Astrocyte of the cerebellum (primary cell): ENCODE measurements at regions not wholly inside any gene's neighbourhood (a gene's known extent, or its start where the extent isn't known, plus 50 kb on each side); places are given as distances from the start of the nearest gene placed in this dataset.

Experiments
- DNase-seq: peaks from one replicate; pipeline ENCODE4 v3.0.0-alpha.2; 2011; ENCODE audit warnings: low read depth
- H3K4me3 ChIP-seq: 2 replicates; pipeline ENCODE4 v1.5.1; 2011; ENCODE audit warnings: mild to moderate bottlenecking, low read depth, low read length, moderate library complexity
- CTCF ChIP-seq: IDR thresholded peaks from 2 replicates; pipeline ENCODE4 v1.5.1; 2012; ENCODE audit warnings: low read length, low read depth, moderate library complexity, mild to moderate bottlenecking; ENCODE audit errors: missing control alignments
- in situ Hi-C: cut with HindIII; loops from 2 replicates; pipeline ENCODE4 v1.10.0; 2017; ENCODE audit warnings: low sequenced_read_pairs

DNA sequence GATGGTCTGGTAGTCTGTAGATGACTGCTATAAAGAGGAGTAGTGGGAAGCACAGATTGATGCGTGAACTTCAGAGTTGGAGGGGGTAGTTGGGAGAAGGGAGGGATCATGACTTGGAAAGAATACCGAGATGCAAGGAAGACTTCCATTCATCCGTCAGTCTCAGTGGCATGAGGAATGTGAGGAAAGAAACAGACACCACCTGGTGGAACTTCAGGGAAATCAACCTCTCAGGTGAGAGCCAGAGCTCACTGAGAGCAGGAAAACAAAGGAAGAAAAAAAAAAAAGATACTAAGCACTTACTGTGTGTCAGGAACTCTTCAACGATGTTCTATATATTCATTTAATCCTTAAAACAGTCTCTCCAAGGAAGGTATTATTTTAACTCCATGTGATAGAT lies 172.4 kb downstream of the OXSM start:
- in situ Hi-C loops, result no loop called here
- no peak for TF ChIP-seq CTCF
- H3K4me3 ChIP-seq, result no peak overlapping the region
- DNase-seq, result no peak

DNA sequence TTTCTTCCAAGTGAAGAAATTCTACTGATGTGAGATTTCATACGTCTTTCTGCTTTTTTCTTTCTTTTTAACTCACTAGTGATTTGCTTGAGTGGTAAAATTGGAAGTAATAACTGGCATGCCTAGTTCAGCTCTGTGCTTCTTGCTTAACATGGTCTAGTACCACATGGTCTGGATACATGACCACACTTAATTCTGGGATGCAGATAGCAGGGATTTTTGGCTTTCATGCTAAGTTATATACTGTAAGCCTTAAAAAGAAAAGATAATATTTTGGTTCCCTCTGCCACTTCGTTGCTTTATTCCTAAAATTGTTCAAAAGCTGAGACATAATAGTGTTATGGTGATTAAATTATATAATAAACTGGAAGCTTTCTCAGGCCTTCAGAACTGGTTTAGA lies 174.3 kb downstream of the OXSM start:
- no peak for DNase-seq
- in situ Hi-C loops, result no loop called here
- TF ChIP-seq CTCF, result no peak
- H3K4me3 ChIP-seq, result no peak overlapping the region

DNA sequence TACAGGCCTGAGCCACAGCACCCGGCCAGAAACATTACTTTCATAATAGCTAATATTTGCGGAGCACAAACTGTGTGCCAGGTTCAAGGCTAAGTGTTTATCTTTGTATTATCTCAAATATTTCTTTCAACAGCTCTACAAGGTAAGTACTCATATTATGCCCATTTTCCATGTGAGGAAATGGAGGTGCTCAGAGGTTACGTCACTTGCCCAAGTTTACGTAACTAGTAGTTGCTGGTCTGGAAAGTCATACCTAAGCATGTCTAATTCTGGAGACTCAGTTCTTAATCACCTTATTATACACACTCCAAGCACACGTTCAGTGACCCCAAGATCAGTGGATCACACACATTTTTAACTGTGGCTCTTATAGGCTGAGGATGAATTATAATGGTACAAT lies 177.5 kb downstream of the OXSM start:
- H3K4me3 ChIP-seq, result no peak overlapping the region
- DNase-seq, result no peak
- TF ChIP-seq CTCF, result no peak
- in situ Hi-C loops, result no loop called here

DNA sequence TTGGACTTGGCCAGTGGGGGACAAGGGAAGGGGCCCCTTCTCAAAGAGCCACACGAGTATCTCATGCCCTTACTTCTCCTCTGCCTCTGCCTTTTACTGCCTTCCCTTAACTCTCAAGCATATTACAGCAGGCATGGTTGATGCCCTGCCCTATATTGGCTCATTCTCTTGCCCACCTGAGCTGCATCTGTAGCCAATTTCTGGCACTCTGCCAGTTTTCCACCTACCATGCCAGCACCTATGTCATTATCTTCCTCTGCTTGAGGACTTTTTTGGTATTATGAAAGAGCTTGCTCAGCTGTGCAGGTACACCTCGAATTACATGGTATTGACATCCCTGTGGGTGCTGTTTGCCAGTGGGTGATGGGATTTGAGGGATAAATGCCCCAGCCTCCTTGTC lies 181.8 kb downstream of the OXSM start:
- no peak for DNase-seq
- no peak overlapping the region for H3K4me3 ChIP-seq
- TF ChIP-seq CTCF, result no peak
- in situ Hi-C loops, result no loop called here

DNA sequence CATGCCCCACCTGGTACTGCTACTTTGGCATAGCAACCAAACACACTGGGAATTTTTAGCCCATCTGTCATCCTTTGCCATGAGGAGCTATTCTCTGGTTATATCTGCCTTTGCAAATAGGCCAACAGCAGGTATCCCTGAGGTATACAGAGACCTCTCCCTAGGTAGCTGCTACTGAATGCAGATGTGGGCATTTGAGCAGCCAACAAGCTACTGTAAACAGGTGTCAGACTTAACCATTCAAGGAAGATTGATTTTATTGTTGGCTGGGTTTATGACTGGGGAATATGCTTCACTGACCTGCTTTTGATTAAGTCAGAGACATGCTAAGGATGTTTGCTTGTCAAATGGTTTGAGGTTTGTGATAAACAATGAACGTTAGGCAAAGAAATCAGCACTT lies 183.2 kb downstream of the OXSM start:
- no peak overlapping the region for H3K4me3 ChIP-seq
- no peak for TF ChIP-seq CTCF
- in situ Hi-C loops, result no loop called here
- no peak for DNase-seq

DNA sequence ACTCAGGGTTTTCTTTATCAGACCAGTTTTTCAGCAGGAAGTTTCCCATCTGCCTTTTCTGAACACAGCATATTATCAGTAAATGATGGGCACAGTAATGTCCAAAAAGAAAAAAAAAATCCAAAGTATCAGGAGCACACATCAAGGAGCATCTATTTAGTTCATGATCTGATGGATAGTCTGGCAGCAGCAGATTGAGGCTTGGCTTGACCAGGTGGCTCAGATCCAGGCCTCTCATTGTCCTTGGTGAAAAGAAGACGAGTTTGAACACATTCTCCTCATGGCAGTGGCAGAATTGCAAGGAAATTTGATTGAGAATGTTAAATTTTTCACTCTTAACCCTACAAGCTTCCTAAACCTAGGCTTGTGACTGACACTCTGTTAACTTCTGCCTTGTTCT lies 192.9 kb downstream of the OXSM start:
- H3K4me3 ChIP-seq, result no peak overlapping the region
- DNase-seq, result no peak
- TF ChIP-seq CTCF, result no peak
- in situ Hi-C loops, result no loop called here

DNA sequence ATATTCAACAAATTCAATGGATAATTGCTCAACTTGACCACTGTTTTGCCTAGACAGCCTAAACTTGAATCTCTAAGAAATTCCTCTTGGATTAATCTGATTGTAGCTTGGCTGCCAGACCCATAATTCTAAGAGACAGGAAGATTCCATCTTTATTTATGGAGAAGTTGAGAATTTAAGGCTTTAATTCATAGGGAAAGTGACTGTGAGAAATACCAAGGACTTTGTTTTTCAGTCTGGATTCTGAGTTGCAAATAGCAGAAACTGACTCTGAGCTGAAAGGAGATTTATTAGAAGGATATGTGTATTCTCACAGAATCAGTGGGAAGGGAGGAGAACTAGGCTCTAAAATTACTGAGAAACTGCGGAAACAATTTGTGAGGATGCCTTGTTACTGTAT lies 195.7 kb downstream of the OXSM start:
- TF ChIP-seq CTCF, result no peak
- DNase-seq, result no peak
- in situ Hi-C loops, result no loop called here
- H3K4me3 ChIP-seq, result no peak overlapping the region
